Anterior cingulate cortex (tissue), 58 donors: ENCODE measurements at regions not wholly inside any gene's neighbourhood (a gene's known extent, or its start where the extent isn't known, plus 50 kb on each side); places are given as distances from the start of the nearest gene placed in this dataset.
"Not testable (repeated sequence)": the region's sequence is repeated elsewhere in the genome, so short reads cannot be mapped to it uniquely, and the experiment has no call there.

Experiments
- DNase-seq, 58 donors: peaks; one replicate each; lab custom pipeline; 2025; lab: John Stamatoyannopoulos, UW

GRCh38 chr6:150761771-150762170 lies 103.7 kb upstream of the MTHFD1L start:
- DNase-seq, result no peak

DNA sequence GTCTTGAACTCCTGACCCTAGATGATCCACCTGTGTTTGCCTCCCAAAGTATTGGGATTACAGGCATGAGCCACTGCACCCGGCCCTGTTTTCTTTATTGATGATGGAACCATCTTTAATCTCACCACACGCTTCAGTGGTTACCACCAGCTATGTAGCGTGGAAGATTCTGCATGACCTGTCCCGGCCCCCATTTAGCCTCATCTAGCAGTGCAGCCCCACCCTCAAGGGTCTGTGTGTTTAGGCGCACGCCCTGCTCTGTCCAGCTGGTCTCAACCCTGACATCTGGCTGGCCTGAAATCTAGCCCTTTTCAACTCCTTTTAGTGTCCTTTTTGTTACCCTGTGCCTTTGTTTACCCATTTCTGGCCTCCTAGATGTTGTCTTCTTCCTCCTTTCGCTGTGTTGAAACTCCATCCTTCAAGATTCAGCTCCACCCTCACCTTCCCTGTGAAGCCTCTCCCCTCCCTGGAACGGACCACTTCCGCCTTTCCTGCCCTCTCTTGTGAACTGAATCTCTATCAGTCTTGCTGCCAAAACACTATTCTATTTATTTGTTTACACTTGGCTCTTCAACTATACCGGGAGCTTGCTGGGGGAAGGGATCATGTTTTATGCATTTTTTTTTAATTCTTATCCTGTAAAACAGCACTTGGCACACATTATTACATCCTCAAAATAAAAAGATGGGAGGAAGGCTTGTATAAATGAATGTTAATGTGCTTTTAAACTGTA lies 101.0 kb upstream of the MTHFD1L start:
- DNase-seq, result no peak

- DNase-seq, result no peak
These were observed 100.3 kb upstream of the MTHFD1L start for GRCh38 chr6:150765067-150765764.

DNA sequence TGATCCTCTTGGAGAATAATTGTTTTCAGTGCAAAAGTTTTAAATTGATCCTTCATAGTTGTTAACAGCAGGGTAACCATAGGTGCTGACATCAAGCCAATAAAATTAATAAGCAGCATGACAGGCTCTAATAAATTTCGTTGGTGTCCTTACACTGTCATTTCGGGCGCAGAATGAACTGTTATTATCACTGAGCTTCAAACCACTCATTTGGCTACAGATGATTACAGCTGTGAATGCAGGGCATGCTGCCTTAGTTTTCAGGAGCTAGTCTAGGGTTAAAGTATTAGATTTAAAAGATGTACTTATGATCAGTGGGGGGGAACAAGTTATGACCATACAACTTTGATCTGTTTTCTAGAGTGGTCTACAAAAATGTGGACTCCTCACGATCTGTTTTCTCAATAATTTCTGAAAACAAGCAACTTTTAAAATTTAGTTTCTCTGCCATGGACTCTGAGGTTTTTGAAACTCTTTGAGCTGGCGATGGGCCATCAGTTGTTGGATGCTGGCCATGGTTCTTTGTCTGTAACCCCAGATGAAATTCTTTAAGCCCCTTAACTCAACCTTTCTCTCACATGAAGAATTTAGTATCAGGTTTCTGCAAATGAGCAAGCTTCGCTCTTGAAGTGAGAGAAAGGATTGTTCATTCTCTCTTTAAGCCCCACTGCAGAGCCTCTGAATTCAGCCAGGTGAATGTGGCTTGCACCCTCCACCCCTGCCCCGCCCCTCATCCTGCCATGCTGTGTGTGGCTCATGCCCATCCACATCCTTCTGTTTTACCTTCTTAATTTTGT lies 99.1 kb upstream of the MTHFD1L start:
- DNase-seq, result peak in 1 of 58 donors; percentile 21

DNA sequence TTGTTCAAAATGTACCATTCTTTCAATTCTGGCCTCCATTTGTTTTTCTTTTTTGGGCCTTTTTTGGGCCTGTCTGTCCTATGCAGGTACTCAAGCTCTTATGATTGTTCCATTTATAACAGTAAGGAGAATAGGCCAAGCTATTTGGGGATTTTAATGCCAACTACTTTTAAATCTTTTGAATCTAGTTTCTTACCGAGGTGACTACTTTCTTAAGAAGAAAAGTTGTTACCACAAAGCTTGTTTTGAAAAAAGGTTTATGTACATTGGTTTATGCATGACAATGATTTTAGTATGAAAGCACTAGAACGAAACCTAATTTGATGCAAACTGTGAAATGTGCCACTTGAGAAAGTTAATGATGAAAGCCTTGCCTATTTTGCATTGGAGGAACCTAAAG lies 98.3 kb upstream of the MTHFD1L start:
- no peak for DNase-seq

GRCh38 chr6:150767571-150768018 lies 97.9 kb upstream of the MTHFD1L start:
- DNase-seq, result peak in 2 of 58 donors; percentile 12

- no peak for DNase-seq
These were observed 94.9 kb upstream of the MTHFD1L start for GRCh38 chr6:150770637-150771036.

GRCh38 chr6:150773969-150774368 lies 91.5 kb upstream of the MTHFD1L start:
- no peak for DNase-seq

DNA sequence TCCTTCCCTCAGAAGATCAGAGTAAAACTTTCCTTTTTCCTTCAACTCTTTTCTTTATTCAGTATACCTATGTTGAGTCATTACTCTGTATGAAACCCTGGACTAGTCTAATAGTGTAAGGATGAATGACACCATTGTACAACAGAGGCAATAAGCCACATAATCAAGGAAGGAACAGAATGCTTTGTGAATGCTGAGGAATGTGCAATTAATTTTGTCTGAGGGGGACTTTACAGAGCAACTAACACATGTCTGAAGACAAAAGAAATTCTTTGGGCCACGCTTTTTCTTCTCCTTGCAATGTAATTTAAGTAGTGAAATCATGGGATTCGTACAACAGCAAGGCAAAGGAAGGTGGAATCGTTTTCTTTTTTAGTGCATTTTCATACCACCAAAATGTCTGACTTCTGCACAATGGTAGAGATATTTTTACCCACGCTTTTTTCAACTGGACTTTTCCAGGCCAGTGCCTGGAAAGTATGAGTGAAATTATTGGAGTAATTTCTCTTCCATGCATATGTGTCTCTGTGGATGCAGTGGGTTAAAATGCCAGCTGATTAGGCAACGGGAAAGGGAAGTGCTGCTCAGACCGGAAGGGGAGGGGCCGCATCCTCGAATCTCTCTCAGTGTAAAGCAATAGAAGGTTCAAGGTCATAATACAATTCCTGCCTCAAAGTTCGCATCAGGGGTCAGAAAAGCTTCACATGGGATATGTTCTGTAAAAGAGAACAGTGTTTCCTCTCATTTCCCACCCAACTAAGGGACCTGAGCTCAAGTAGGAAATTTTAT lies 89.9 kb upstream of the MTHFD1L start:
- DNase-seq, result no peak

DNA sequence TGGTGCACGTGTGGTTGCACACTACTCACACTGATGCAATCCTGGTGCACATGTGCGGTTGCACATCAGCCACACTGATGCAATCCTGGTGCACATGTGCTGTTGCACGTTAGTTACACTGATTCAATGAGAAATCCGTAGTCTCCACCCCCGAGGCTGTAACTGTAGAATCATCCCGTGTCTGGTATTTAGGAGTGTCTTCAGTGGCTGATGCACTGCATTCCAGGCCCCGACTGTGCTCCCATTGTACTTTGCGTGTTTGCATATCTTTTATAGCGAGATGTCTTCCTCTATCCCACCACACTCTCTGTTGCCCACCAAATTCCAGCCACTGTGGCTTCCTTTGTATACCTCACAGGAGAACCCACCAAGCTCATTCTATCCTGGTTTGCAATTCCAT lies 87.8 kb upstream of the MTHFD1L start:
- DNase-seq, result no peak

- DNase-seq, result no peak
These were observed 81.7 kb upstream of the MTHFD1L start for GRCh38 chr6:150783813-150784212.

- no peak for DNase-seq
These were observed 78.1 kb upstream of the MTHFD1L start for GRCh38 chr6:150787429-150787828.

- DNase-seq, result no peak
These were observed 77.4 kb upstream of the MTHFD1L start for GRCh38 chr6:150788089-150788488.

GRCh38 chr6:150789906-150790305 lies 75.6 kb upstream of the MTHFD1L start:
- not testable (repeated sequence) for DNase-seq

DNA sequence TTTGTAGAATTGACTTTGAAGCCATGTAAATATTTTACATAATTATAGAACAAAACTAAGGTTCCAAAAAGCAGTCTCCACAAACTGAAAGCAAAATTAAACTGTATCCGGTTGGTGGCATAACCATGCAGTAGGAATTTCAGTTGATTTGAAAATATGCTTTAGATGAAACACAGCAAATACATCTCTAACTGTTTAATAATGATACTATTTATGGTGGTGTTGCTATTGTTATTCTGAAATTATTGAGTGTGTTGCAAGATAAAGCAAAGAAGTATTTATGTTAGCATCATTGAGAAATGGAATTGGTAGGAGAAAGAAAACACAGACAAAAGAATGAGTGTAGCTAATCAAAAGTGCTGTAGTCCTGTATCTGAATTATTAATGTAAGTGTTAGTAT lies 73.8 kb upstream of the MTHFD1L start:
- DNase-seq, result no peak

- no peak for DNase-seq
These were observed 67.6 kb upstream of the MTHFD1L start for GRCh38 chr6:150797949-150798348.

DNA sequence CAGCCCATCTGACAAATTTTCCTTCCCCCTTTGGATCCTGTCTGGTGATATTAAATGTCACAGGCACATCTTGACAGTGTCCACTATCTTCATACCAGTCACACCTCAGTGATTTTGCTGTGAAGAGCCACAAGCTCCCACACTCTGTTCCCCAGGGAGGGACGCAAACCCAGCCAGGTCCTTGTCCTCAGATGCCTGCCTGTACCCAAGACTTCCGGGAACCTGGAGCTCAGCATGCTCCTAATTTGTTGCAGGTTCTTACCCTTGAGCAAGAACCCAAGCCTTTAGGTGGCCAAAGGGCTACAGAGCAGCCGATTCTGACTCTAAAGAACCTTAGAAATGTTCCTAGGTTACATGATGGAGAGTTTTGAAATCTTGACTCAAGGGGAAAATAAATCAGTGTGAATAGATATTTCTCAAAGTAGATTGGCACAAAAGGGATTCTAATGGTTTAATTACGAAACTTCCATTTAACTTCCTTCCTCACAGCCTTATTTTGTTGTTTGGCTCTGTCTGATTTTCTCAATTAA lies 66.2 kb upstream of the MTHFD1L start:
- peak in 1 of 58 donors; percentile 12 for DNase-seq

DNA sequence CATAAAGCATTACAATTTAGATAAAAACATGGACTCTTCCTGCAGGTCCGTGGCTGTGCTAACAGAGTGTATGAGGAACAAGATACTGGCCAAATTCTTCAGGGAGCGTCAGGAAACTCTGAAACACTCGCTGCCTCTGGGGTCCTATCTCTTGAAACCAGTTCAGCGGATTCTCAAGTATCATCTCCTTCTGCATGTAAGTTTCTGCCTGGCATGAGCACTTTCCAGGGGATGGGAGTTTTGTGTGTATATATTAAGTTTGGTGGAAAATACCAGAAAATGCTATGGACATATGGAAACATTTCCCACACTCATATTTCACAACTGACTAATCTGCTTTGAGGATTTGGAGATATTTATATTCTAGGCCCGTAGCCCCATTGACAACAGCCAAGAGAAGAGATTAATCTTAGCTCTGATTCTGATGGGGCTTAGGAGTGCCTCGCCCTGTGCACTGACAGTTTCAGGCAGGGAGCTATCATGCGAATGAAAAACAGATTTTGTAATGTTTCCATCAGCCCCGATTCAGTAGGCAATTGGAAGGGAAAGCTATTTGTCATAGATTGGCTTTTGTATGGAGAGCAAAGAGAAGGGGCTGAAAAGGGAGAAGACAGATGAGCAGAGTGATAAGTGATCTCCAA lies 64.7 kb upstream of the MTHFD1L start:
- DNase-seq, result no peak

DNA sequence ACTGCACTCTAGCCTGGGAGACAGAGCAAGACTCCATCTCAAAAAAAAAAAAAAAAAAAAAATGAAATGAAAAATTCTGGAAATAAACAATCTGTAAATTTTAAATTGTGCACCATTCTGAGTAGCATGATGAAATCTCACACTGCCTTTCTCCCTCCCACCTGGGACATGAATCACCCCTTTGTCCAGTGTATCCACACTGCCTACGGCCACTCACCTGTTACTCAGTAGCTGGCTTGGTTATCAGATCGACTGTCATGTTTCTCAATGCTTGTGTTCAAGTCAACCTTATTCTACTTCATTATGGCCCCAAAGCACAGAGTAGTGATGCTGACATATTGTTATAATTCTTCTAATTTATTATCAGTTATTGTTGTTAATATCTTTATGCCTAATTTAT lies 58.7 kb upstream of the MTHFD1L start:
- no peak for DNase-seq
